Psoas muscle (tissue), 7 donors: ENCODE measurements at regions not wholly inside any gene's neighbourhood (a gene's known extent, or its start where the extent isn't known, plus 50 kb on each side); places are given as distances from the start of the nearest gene placed in this dataset.

Experiments used
- ATAC-seq, 4 donors: fragments of 200-7000 bp; cut with Tn5 transposase; one replicate each; pipeline ENCODE4 v1.9.1; 2020; ENCODE audit warnings: moderate library complexity in 3 of 4, mild to moderate bottlenecking in 2 of 4
- DNase-seq, 2 donors: peaks; one replicate each; pipeline ENCODE4 v3.0.0-alpha.2; 2020
- H3K27ac ChIP-seq: fragments of 200-600 bp; one replicate; pipeline ENCODE4 v1.8.0; 2022
- H3K27me3 ChIP-seq, 3 donors: fragments of 200-600 bp in 1 of 3; one replicate each; pipeline versions ENCODE4 v1.6.1 to v1.8.0; 2013 to 2022; ENCODE audit warnings: low read length in 2 of 3, mild to moderate bottlenecking in 2 of 3, moderate library complexity in 1 of 3; ENCODE audit not compliant: insufficient read depth in 3 of 3
- H3K36me3 ChIP-seq, 2 donors: fragments of 200-600 bp in 1 of 2; one replicate each; pipeline versions ENCODE4 v1.6.1 to v1.8.0; 2013 to 2022; ENCODE audit warnings: low read depth in 1 of 2, mild to moderate bottlenecking in 1 of 2, moderate library complexity in 1 of 2; ENCODE audit not compliant: insufficient read depth in 1 of 2
- H3K4me1 ChIP-seq: fragments of 200-600 bp; one replicate; pipeline ENCODE4 v1.8.0; 2022
- H3K4me3 ChIP-seq: fragments of 200-600 bp; one replicate; pipeline ENCODE4 v1.8.0; 2022; ENCODE audit warnings: mild to moderate bottlenecking
- H3K9me3 ChIP-seq: fragments of 200-600 bp; one replicate; pipeline ENCODE4 v1.8.0; 2022
- CTCF ChIP-seq: fragments of 200-600 bp; IDR thresholded peaks from one replicate; pipeline ENCODE4 v1.8.0; 2022; ENCODE audit warnings: antibody characterized with exemption
- WGBS, 3 donors: extraction: QIAGEN DNeasy Blood & Tissue Kit; methylation state at CpG; one replicate each; pipeline versions ENCODE4 v1.1.6 to v1.1.7; 2013; 5-methylcytosine and 5-hydroxymethylcytosine counted together
- intact Hi-C, 2 donors: fragments of 100-400 bp; cut with DNase I; formaldehyde crosslinking; loops; one replicate each; pipeline versions ENCODE4 v1.11.0 to v1.14.2; 2022
- donor health status: healthy with polysubstance abuse.
- donor health status: DM: no; HTN: no; CAD: no; lungs with moderate emphysema.
- donor health status: Bipolar disorder and iron deficiency.
- donor health status: healthy.
- donor health status: DM: yes; HTN: yes; CAD: no.
- donor health status: DM: no; HTN: no; CAD: no.
- donor health status: DM: yes; HTN: yes; CAD: no.

GRCh38 chr7:130965515-130965914 is 231.5 kb upstream of the KLF14 start:
- Histone ChIP-seq H3K36me3 (peaks cover 0 to 50% of the 10 kb centered on the region in 2 donors), H3K27ac (no peak overlapping the region), H3K27me3 (no peaks in the 10 kb centered on the region), H3K4me1 (peaks cover 38% of the 10 kb centered on the region), H3K4me3 (no peak overlapping the region), H3K9me3 (no peaks in the 10 kb centered on the region)
- intact Hi-C loops: no loop called here
- no peak for TF ChIP-seq CTCF
- no peak for DNase-seq
- no peak for ATAC-seq

- TF ChIP-seq CTCF: no peak
- Histone ChIP-seq H3K27me3 (no peaks in the 10 kb centered on the region), H3K36me3 (peaks cover 0 to 45% of the 10 kb centered on the region in 2 donors), H3K4me3 (no peak overlapping the region), H3K4me1 (peaks cover 32% of the 10 kb centered on the region), H3K9me3 (no peaks in the 10 kb centered on the region), H3K27ac (peak overlapping the region; percentile 47)
- DNase-seq: no peak
- intact Hi-C loops: no loop called here
- peak; percentile 38 to 55 (median 49) for ATAC-seq
- WGBS, 3 donors: 83 to 93% (median 87%) methylated on average over 5 of the region's 5 CpGs
Measured at GRCh38 chr7:130966246-130967009, 232.4 kb upstream of the KLF14 start.

GRCh38 chr7:130970196-130970595 is 236.2 kb upstream of the KLF14 start:
- Histone ChIP-seq H3K27ac (peak overlapping the region; percentile 27), H3K4me1 (peaks cover 15% of the 10 kb centered on the region), H3K27me3 (no peaks in the 10 kb centered on the region), H3K9me3 (no peaks in the 10 kb centered on the region), H3K4me3 (no peak overlapping the region), H3K36me3 (peaks cover 2 to 35% of the 10 kb centered on the region in 2 donors)
- no peak for TF ChIP-seq CTCF
- DNase-seq (no peak), ATAC-seq (no peak)
- intact Hi-C loops: no loop called here

DNA sequence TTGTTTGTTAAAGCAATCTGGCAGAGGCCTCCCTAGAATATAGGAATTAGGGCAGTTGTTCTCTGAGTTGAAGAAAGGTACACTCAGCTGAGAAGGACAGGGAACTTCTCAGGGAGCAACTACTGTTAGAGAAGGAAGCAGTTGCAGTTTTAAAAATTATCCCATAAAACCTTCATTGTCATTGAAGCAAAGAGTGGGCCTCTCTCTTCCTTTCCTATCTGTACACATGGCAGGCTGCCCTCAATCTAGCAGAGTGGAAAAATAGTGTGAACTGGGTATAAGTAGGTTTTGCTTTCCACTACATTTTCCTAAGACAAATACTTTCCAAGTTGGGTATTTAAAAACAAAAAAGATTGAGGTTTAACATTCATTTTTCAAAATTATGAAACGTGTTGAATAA is 236.7 kb upstream of the KLF14 start:
- Histone ChIP-seq H3K9me3 (no peaks in the 10 kb centered on the region), H3K27ac (peak overlapping the region; percentile 27), H3K4me3 (no peak overlapping the region), H3K27me3 (no peaks in the 10 kb centered on the region), H3K4me1 (peaks cover 15% of the 10 kb centered on the region), H3K36me3 (peaks cover 2 to 36% of the 10 kb centered on the region in 2 donors)
- WGBS, 3 donors: 30 to 50% (median 31%) methylated on average over 1 of the region's 1 CpG
- ATAC-seq (no peak), DNase-seq (no peak)
- no peak for TF ChIP-seq CTCF
- intact Hi-C loops: no loop called here

- TF ChIP-seq CTCF: no peak
- 91 to 93% (median 92%) methylated on average over 4 of the region's 4 CpGs for WGBS, 3 donors
- intact Hi-C loops: no loop called here
- H3K27me3 ChIP-seq: no peaks in the 10 kb centered on the region
- peak in 3 of 4 donors; percentile 29 to 52 (median 40) for ATAC-seq
- peaks cover 2 to 31% of the 10 kb centered on the region in 2 donors for H3K36me3 ChIP-seq
- DNase-seq: no peak
- H3K4me3 ChIP-seq: no peak overlapping the region
- no peak overlapping the region for H3K27ac ChIP-seq
- H3K4me1 ChIP-seq: peaks cover 15% of the 10 kb centered on the region
- no peaks in the 10 kb centered on the region for H3K9me3 ChIP-seq
Measured at GRCh38 chr7:130971297-130971696, 237.3 kb upstream of the KLF14 start.
